IMR-90 (cell line): ENCODE measurements at regions not wholly inside any gene's neighbourhood (a gene's known extent, or its start where the extent isn't known, plus 50 kb on each side); places are given as distances from the start of the nearest gene placed in this dataset.

Experiments used
- ATAC-seq: fragments of 200-7000 bp; cut with Tn5 transposase; 2 replicates; pipeline ENCODE4 v1.9.1; 2020; ENCODE audit warnings: low read depth, mild to moderate bottlenecking, moderate library complexity
- BruUV-seq: library from RNA; stranded (reverse); fragments of 400-500 nt; replicated peaks from 2 replicates; lab custom pipeline; 2021; lab: Mats Ljungman, UMichigan
- CTCF ChIA-PET: fragments of 300-600 bp; formaldehyde crosslinking; extraction: SDS; loops from one replicate; lab custom pipeline; 2021; ENCODE audit warnings: antibody characterized with exemption; lab: Yijun Ruan, JAX
- POLR2A ChIA-PET: fragments of 300-600 bp; sonication (Branson Sonifier 250); formaldehyde crosslinking; loops from one replicate; lab custom pipeline; 2022; ENCODE audit warnings: antibody characterized with exemption; ENCODE audit not compliant: unreplicated experiment; lab: Charles Lee
- DNase-seq: peaks from one replicate; pipeline ENCODE4 v3.0.0; 2013
- H2AFZ ChIP-seq: replicated peaks from 2 replicates; pipeline ENCODE3; 2013; ENCODE audit warnings: low read length, mild to moderate bottlenecking; ENCODE audit not compliant: poor library complexity
- H2AK5ac ChIP-seq: 2 replicates; pipeline ENCODE4 v1.6.1; 2013; ENCODE audit warnings: low read depth, low read length, inconsistent platforms
- H2AK9ac ChIP-seq: replicated peaks from 2 replicates; pipeline ENCODE3; 2013; ENCODE audit warnings: mild to moderate bottlenecking, low read depth, low read length, moderate library complexity; ENCODE audit not compliant: poor library complexity
- H2BK120ac ChIP-seq: 2 replicates; pipeline ENCODE4 v1.6.1; 2013; ENCODE audit warnings: low read depth, low read length, inconsistent platforms
- H2BK15ac ChIP-seq: 3 replicates; pipeline ENCODE4 v1.6.1; 2013; ENCODE audit warnings: low read depth, low read length, inconsistent platforms
- H2BK20ac ChIP-seq: 2 replicates; pipeline ENCODE4 v1.6.1; 2013; ENCODE audit warnings: low read depth, mild to moderate bottlenecking, inconsistent platforms, low read length, moderate library complexity
- H2BK5ac ChIP-seq: 2 replicates; pipeline ENCODE4 v1.6.1; 2013; ENCODE audit warnings: mild to moderate bottlenecking, low read depth, low read length, inconsistent platforms; ENCODE audit not compliant: poor library complexity, severe bottlenecking
- H3K14ac ChIP-seq: replicated peaks from 2 replicates; pipeline ENCODE4 v1.6.1; 2013; ENCODE audit warnings: low read depth, low read length, inconsistent platforms
- H3K18ac ChIP-seq: 2 replicates; pipeline ENCODE4 v1.6.1; 2013; ENCODE audit warnings: low read depth, low read length, control low read depth
- H3K23ac ChIP-seq: 2 replicates; pipeline ENCODE4 v1.6.1; 2013; ENCODE audit warnings: low read depth, low read length, inconsistent platforms
- H3K27ac ChIP-seq: 2 replicates; pipeline ENCODE4 v1.5.1; 2013; ENCODE audit warnings: mild to moderate bottlenecking, control low read depth, low read length; ENCODE audit not compliant: insufficient read depth
- H3K27me3 ChIP-seq: 2 replicates; pipeline ENCODE4 v1.6.1; 2013; ENCODE audit warnings: low read length; ENCODE audit not compliant: control insufficient read depth, insufficient read depth
- H3K36me3 ChIP-seq: 2 replicates; pipeline ENCODE4 v1.6.1; 2013; ENCODE audit warnings: low read length, mixed read lengths; ENCODE audit not compliant: control insufficient read depth, insufficient read depth
- H3K4ac ChIP-seq: 2 replicates; pipeline ENCODE4 v1.6.1; 2013; ENCODE audit warnings: low read depth, low read length, inconsistent platforms
- H3K4me1 ChIP-seq: 2 replicates; pipeline ENCODE4 v1.6.1; 2013; ENCODE audit warnings: low read length, mixed read lengths; ENCODE audit not compliant: control insufficient read depth, insufficient read depth
- H3K4me2 ChIP-seq: 2 replicates; pipeline ENCODE4 v1.6.1; 2013; ENCODE audit warnings: low read depth, mild to moderate bottlenecking, control low read depth, low read length, moderate library complexity
- H3K4me3 ChIP-seq: 2 replicates; pipeline ENCODE4 v1.5.1; 2013; ENCODE audit warnings: low read depth, mild to moderate bottlenecking, control low read depth, low read length, moderate library complexity; ENCODE audit not compliant: insufficient read depth
- H3K56ac ChIP-seq: 2 replicates; pipeline ENCODE4 v1.6.1; 2013; ENCODE audit warnings: low read length, inconsistent platforms; ENCODE audit not compliant: insufficient read depth; ENCODE audit errors: extremely low read depth
- H3K79me1 ChIP-seq, 2 experiments: 2 replicates each; pipeline ENCODE4 v1.6.1; 2013; ENCODE audit warnings: low read length in 2 of 2, inconsistent platforms in 1 of 2, low read depth in 1 of 2
- H3K9ac ChIP-seq: 2 replicates; pipeline ENCODE4 v1.6.1; 2013; ENCODE audit warnings: low read depth, low read length, control low read depth
- H3K9me1 ChIP-seq: 2 replicates; pipeline ENCODE4 v1.6.1; 2013; ENCODE audit warnings: low read length, inconsistent platforms; ENCODE audit not compliant: insufficient read depth
- H3K9me3 ChIP-seq: 2 replicates; pipeline ENCODE4 v1.6.1; 2013; ENCODE audit warnings: low read length; ENCODE audit not compliant: control insufficient read depth, insufficient read depth
- H4K20me1 ChIP-seq: 2 replicates; pipeline ENCODE4 v1.6.1; 2013; ENCODE audit warnings: low read length, inconsistent platforms; ENCODE audit not compliant: insufficient read depth
- H4K5ac ChIP-seq: 2 replicates; pipeline ENCODE4 v1.6.1; 2013; ENCODE audit warnings: mild to moderate bottlenecking, low read depth, low read length, control low read depth
- H4K8ac ChIP-seq, 2 experiments: 2 replicates each; pipeline ENCODE4 v1.6.1; 2013; ENCODE audit warnings: low read depth in 2 of 2, low read length in 2 of 2, control low read depth in 1 of 2, inconsistent platforms in 1 of 2
- H4K91ac ChIP-seq: 2 replicates; pipeline ENCODE4 v1.6.1; 2013; ENCODE audit warnings: low read depth, low read length, inconsistent platforms; ENCODE audit not compliant: insufficient read depth
- CEBPB ChIP-seq: IDR thresholded peaks from 2 replicates; pipeline ENCODE4 v1.6.1; 2012; ENCODE audit warnings: low read depth, low read length, improper control_type of control experiment
- CHD1 ChIP-seq: IDR thresholded peaks from 2 replicates; pipeline ENCODE4 v1.6.1; 2012; ENCODE audit warnings: low read depth, low read length, improper control_type of control experiment
- MXI1 ChIP-seq: IDR thresholded peaks from 2 replicates; pipeline ENCODE4 v1.6.1; 2012; ENCODE audit warnings: low read depth, mild to moderate bottlenecking, low read length, moderate library complexity, borderline replicate concordance
- NFE2L2 ChIP-seq: fragments of 150-350 bp; IDR thresholded peaks from 2 replicates; pipeline ENCODE4 v1.6.1; 2016; ENCODE audit warnings: low read depth, mild to moderate bottlenecking, low read length
- RCOR1 ChIP-seq: IDR thresholded peaks from 2 replicates; pipeline ENCODE4 v1.6.1; 2012; ENCODE audit warnings: mild to moderate bottlenecking, low read length, improper control_type of control experiment; ENCODE audit not compliant: insufficient replicate concordance
- WGBS, 2 experiments: methylation state at CpG; one replicate each; pipeline versions ENCODE4 v1.1.5 to v1.1.7; 2013; ENCODE audit warnings: missing lambda C conversion rate in 2 of 2; ENCODE audit not compliant: insufficient read length in 1 of 2; ENCODE audit errors: extremely low coverage in 2 of 2; 5-methylcytosine and 5-hydroxymethylcytosine counted together
- dilution Hi-C: fragments of 300-500 bp; cut with HindIII; formaldehyde crosslinking; loops from one replicate; pipeline ENCODE4 v1.14.3; 2018; ENCODE audit warnings: low sequenced_read_pairs; ENCODE audit not compliant: unreplicated experiment
- in situ Hi-C: fragments of 300-500 bp; cut with MboI; formaldehyde crosslinking; loops from 3 replicates; pipeline ENCODE4 v1.14.3; 2019; ENCODE audit warnings: low sequenced_read_pairs, inconsistent platforms, mixed read lengths
- intact Hi-C: fragments of 100-400 bp; cut with micrococcal nuclease; formaldehyde crosslinking; loops from 2 replicates; pipeline ENCODE4 v1.10.0; 2022

- Histone ChIP-seq H2AK9ac (no peak overlapping the region), H4K5ac (no peak overlapping the region), H3K9me3 (no peaks in the 10 kb centered on the region), H4K8ac (no peak overlapping the region), H3K9me1 (0 out of 2 replicates have a peak, but pooled peaks cover 3% of the 10 kb centered on the region), H2BK120ac (no peak overlapping the region), H3K4ac (no peak overlapping the region), H3K36me3 (no peaks in the 10 kb centered on the region), H2BK15ac (0 out of 3 replicates have a peak overlapping the region, but pooled peaks have one; percentile 13), H2AK5ac (no peak overlapping the region), H3K18ac (no peak overlapping the region), H3K79me1 (no peaks in the 10 kb centered on the region), H2BK5ac (no peak overlapping the region), H3K27me3 (no peaks in the 10 kb centered on the region; the same call in 1 of the 2 replicates), H3K56ac (no peak overlapping the region), H2AFZ (no peak overlapping the region), H2BK20ac (no peak overlapping the region), H3K9ac (no peak overlapping the region), H3K14ac (no peak overlapping the region), H3K27ac (no peak overlapping the region), H3K23ac (no peak overlapping the region), H3K4me1 (peaks cover 2% of the 10 kb centered on the region; the same call in 1 of the 2 replicates), H3K4me3 (no peak overlapping the region), H3K4me2 (no peak overlapping the region), H4K20me1 (no peaks in the 10 kb centered on the region), H4K91ac (no peak overlapping the region)
- CTCF ChIA-PET: no interaction called here
- POLR2A ChIA-PET: no interaction called here
- in situ Hi-C loops (no loop called here), dilution Hi-C loops (no loop called here), intact Hi-C loops (loop anchor here (5.0 kb wide), 1 partner anchor 41 kb away; no protein-coding TSS in a partner anchor)
- DNase-seq: no peak
- WGBS, 2 experiments: no CpG with 5 or more reads among the region's 2 CpGs
- TF ChIP-seq MXI1 (no peak), RCOR1 (no peak), CEBPB (no peak), NFE2L2 (no peak), CHD1 (no peak)
- no TSS peak for BruUV-seq
- no peak for ATAC-seq
Measured at GRCh38 chr1:234683127-234683860, 73.3 kb upstream of the IRF2BP2 start.
